ENCODE measurements at regions not wholly inside any gene's neighbourhood (a gene's known extent, or its start where the extent isn't known, plus 50 kb on each side); places are given as distances from the start of the nearest gene placed in this dataset.
A peak's percentile ranks its signal among the peaks of the same experiment; 100 is the strongest.
"Not testable (repeated sequence)": the region's sequence is repeated elsewhere in the genome, so short reads cannot be mapped to it uniquely, and the experiment has no call there.

DNA sequence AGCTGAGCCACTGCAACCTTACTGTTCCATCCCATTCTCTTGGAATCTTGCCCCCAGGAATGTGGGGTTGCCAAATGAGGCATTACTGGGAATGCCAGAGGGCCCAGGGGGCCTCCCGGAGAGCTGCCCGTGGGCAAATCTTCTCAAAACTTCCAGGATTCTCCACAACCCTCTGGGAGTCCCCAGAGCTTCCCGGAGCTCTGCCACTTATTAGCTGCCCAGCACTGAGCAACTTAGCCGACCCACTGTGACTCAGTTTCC lies 306.0 kb downstream of the FOXL1 start:
- peak; percentile 48 for DNase-seq (ENCODE audit: low read depth)

DNA sequence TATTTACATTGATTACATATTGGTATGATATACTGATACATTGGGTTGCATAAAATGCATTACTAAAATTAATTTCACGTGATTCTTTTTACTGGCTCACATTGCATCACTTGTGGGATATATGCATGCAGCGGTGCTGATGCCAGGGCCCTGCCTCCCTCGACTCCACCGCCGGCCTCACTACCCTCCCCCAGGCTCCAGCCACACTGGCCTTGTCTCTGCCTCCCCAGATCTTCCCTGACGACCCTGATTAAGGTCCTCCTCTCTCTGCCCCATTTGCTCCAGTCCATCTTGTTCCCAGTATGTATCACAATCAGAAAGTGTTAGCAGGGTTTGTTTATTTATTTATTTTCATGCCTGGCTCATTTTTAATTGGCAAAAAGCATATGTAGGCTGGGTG lies 306.8 kb downstream of the FOXL1 start:
- DNase-seq (ENCODE audit: low read depth), result no peak

DNA sequence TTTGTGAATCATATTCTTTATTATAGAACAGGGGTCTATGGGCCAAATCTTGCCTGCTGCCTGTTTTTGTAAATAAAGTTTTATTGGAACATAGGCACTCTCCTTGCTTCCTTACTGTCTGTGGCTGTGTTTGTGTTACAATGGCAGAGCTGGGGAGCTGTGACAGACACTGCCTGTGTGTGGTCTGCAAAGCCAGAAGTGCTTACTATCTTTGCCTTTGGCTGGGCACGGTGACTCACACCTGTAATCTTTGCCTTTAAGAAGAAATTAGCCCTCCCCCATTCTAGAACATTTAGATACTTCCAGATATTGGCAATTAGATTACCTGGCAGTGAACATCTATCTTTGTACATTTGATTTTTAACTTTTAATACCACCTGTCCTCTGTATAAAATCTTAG lies 308.3 kb downstream of the FOXL1 start:
- DNase-seq (ENCODE audit: low read depth), result peak; percentile 66

DNA sequence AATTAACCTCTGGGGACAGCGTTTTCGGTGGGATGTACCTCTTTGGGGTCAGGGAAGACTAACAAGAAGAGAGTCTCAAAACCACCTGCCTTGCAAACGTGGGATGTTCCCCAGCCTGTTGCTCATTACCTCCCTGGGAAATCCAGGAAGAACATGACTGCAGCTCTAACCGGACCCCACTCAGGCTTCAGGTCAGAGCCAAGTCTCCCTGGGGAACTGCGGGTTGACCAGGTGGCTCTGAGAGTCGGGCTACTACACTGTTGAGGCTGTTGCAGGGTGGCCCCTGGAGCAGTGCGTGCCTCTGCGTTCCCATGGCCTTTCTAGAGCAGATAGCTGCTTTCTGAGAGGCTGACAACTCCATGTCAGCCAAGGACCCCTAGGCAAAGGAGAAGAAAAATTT lies 309.1 kb downstream of the FOXL1 start:
- no peak for DNase-seq (ENCODE audit: low read depth)

DNA sequence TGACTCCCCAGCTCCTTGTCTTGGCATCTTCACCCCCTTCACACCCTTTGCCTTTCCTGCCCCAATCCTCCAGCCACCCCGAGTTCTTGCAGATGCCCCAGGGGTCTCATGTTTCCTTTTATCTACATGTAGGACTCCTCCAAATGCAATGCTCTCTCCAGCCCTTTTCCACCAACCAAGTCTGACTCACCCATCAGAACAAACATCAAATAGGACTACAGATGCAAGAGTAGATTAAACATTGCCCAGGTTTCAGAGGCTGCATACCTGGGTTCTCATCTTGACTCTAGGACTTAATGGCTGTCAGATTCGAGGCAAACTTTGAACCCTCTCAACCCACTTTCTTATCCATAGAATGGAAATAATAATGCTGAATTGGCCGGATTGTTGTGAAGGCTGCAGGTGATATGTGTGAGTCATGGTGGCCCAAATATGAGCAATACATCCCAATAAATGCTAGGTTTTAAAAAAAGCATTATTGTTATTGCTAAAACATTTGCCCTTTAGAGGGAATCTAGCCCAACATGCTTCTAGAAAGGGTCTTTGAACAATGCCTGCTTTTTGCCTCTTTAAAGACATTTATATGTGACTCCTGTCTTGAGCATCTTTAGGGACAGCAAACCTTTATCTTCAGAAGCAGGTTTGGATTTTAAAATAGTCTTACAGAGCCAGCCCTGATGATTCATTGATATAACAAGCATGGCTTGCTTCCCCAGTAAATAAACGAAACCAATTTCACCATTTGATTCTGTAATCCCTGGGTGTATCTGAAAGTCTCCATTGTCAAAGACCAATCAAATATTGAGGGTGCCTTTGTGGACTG lies 310.1 kb downstream of the FOXL1 start:
- DNase-seq (ENCODE audit: low read depth), result no peak

DNA sequence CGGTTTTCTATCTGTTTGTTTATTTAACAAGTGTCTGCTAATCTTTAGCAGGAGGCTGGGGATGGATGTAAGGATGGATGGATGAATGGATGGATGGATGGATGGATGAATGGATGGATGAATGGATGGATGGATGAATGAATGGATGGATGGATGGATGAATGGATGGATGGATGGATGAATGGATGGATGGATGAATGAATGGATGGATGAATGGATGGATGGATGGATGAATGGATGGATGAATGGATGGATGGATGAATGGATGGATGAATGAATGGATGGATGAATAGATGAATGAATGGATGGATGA lies 310.7 kb downstream of the FOXL1 start:
- not testable (repeated sequence) for DNase-seq (ENCODE audit: low read depth)

DNA sequence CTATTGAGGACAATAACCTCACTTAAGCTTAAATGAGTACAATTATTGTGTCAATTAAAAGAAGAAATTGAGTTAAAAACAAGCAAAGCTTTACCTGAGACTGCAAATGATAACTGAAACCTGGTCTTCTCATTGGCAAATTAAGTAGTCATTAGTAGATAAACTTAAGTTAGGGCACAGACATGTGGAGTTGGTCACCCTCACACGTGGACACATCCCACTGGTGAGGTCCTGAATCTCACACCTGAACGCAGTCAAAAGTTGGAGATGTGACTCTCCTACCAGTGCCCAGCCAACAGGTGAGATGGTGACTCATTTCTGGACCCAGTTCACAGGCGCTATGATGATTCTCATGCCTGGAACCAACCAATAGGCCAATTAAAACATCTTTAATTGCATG lies 311.6 kb downstream of the FOXL1 start:
- DNase-seq (ENCODE audit: low read depth), result no peak

DNA sequence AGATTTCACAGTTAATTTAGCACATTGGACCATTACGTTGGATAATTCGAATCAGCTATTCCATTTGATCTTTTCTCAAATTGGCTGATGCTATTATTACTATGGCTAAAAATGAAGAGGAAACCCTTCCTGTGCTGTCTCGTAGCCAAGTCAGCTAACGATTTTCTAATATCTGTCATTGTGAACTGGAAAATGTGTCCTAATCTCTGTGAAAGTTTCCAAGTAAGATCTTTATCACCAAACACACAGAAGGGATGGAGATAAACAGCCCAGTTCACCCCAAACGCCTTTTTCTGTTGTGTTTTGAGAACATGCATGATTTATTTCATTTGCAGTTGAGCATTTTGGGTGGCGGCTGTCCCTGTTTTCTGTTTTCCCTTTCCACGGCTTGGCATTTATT lies 312.8 kb downstream of the FOXL1 start:
- DNase-seq (ENCODE audit: low read depth), result no peak

DNA sequence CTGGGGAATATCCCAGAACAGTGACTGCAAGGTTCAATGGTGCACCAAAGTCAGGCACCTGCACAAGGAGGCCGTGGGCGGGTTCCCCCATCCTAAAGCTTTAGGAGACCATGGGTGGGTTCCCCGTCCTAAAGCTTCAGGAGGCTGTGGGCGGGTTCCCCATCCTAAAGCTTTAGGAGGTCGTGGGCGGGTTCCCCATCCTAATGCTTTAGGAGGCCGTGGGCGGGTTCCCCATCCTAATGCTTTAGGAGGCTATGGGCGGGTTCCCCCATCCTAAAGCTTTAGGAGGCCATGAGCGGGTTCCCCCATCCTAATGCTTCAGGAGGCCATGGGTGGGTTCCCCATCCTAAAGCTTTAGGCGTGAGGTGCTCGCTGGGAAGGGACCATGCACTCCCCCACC lies 313.3 kb downstream of the FOXL1 start:
- no peak for DNase-seq (ENCODE audit: low read depth)

DNA sequence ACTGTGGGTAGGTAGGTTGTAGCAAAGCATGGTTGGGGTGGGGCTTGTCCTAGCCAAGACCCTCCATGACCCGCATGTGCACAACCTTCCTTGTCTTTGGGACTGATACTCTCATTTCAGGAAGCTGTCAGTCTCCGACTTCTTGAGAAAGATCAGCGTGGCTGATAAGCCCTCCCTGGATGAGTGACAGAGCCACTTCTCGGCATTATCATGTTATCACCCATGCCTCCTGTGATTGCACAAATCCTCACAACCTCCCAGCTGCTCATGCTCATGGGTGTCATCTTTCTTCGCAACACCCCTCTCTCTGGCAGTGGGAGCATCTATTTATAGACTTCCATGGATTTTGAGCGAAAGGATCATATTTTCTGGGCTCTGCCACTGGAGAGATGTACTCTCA lies 314.2 kb downstream of the FOXL1 start:
- DNase-seq (ENCODE audit: low read depth), result no peak

DNA sequence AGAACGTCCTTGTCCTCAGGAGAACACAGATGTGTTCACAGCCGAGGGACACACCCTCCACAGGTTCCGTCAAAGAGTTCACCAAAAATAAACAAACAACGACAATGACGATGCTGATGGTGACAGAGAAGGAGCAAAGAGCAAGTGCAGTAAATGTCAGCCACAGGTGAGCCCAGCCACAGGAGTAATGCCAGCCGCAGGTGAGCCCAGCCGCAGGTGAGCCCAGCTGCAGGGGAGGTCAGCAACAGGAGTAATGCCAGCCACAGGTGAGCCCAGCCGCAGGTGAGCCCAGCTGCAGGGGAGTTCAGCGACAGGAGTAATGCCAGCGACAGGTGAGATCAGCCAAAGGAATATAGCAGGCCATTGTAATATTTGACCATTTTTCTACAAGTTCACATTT lies 315.2 kb downstream of the FOXL1 start:
- no peak for DNase-seq (ENCODE audit: low read depth)

DNA sequence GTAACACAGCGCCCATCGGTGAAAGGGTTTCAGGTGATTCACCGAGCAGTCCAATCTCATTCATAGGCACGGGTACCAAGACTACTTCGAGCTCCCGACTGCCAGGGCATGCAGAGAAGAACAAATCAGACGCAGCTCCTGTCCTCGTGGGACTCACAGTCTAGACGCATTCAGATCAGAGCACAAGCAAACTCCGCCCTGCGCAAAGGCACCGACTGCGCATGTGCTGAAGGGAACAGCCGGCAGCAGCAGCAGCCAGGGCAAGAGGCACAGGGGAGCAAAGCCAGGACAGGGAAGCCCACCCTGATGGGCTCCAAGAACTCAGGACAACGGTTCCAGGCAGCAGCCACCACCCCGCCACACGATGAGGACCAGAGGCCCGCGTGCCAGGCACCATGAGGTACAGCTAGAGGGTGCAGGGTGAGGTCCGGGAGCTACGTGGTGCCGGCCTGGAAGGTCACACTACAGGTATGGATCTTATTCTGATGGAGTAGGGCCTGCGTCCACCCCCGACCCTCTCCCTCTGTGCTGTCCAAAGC lies 315.7 kb downstream of the FOXL1 start:
- no peak for DNase-seq (ENCODE audit: low read depth)

DNA sequence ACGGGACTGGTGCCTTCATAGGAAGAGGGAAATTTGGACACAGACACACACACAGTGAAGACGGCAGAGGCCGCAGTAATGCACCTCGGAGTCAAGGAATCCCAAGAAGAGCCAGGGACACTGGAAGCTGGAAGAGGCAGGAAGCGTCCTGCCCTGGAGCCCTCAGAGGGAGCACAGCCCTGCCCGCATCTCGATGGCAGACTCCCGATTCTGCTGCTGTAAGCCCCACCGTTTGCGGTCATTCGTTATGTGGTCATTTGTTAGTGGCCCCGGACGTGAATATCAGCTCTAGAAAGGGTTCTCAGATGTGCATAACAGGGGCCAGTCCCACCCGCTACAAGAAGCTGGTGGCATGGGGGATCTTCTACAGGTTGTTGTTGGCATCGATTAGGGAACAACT lies 316.6 kb downstream of the FOXL1 start:
- DNase-seq (ENCODE audit: low read depth), result no peak

DNA sequence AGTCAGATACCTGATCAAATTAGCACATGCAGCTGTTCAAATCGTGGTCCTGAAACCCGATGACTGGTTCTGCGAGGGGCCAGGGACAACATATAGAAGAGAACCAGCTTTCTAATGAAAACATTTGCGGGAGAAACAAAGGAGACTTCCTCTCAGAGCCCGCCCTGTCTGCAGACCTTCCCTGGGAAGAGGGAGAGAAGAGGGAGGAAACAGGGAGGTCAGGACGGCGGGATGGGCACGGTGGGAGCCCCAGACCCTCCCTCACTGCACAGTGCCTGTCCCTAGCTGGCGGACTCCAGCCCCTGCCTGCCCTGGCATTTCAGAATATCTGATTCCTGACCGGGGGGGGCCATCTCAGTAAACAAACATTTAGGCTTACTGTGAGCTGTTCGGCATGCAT lies 317.3 kb downstream of the FOXL1 start:
- DNase-seq (ENCODE audit: low read depth), result no peak

DNA sequence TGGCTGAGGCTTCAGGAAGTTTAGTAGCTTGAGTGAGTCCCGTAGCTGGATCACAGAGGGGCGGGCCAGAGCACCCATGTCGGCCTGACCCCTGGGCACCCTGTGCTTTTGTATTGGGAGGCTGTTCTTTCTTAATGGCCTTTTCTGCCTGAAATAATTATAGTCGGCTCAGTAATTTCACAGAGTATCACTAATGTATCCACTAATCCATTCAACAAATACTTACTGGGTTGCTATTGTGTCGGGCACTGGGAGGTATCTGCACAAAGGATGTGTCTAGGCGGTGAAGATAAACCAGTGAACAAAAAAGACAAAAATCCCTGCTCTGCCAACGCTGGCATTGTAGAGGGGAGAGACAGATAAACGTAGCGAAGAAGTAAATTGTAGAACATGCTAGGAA lies 318.6 kb downstream of the FOXL1 start:
- DNase-seq (ENCODE audit: low read depth), result no peak

DNA sequence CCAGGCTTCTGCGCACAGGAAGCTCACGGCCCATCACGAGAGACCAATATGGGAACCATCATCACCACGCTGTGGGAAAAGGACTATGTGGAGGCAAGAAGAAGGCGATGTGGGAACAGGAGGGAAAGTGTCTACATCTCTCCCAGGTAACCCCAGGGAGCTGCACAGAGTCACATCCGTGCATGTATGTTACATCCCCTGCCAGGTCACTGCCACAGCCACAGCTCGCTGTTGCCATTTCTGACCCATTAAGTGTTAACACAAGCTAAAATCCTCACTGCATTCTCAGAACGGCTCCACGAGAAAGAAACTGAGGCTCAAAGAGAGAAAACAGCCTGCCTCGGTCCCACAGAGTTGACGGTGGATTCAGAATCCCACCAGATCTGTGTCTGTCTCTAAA lies 319.1 kb downstream of the FOXL1 start:
- no peak for DNase-seq (ENCODE audit: low read depth)

DNA sequence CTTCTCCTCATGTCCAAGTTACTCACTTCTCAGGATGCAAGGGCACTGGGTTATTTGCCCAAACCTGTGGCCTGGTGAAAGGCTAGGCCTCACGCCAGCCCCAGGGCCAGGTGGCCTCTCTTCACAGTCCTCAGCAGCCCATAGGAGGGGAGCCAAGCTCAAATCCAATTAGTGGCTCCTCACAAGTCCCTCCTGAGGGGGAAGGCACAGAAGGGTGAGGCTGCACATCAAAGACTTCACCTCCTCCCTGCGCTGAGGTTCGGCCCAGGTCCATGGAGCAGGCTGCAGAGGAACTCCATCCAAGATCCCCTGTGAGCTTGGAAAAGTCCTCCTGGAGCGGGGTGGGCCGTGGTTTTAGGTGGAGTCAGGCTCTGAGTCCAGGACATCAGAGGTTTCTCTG lies 320.0 kb downstream of the FOXL1 start:
- no peak for DNase-seq (ENCODE audit: low read depth)

DNA sequence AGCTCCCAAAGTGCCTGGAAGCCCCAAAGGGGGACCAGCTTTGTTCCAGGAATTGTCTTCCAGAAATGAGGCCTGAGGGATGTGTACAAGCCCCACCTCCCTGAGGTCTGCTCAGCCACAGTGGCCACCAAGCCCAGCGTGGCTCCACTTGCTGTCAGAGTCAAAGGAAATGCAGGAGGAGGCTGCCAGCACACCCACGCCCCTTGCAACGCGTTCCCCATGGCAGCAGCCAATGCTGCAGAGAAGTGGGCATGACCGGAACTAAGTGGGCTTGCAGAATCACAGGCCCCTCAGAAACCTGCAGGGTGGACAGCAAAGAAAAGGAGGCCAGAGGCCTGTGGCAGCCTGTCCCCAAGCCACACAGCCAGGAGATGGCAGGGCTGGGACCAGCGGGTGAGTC lies 320.8 kb downstream of the FOXL1 start:
- DNase-seq (ENCODE audit: low read depth), result peak; percentile 30

DNA sequence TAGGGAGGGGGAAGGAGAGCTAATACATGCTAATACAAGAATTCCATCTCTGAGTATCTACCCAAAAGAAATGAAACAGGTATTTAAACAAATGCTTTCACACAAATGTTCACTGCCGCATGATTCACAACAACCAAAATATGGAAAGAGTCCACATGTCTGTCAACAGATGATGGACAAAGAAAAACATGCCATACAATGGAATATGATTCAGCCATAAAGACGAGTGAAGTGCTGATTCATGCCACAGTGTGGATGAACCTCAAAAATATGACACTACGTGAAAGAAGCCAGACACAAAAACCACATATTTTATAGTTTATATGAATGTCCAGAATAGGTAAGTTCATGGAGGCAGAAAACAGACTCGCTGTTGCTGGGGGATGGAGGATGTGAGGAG lies 321.4 kb downstream of the FOXL1 start:
- DNase-seq (ENCODE audit: low read depth), result peak; percentile 52

DNA sequence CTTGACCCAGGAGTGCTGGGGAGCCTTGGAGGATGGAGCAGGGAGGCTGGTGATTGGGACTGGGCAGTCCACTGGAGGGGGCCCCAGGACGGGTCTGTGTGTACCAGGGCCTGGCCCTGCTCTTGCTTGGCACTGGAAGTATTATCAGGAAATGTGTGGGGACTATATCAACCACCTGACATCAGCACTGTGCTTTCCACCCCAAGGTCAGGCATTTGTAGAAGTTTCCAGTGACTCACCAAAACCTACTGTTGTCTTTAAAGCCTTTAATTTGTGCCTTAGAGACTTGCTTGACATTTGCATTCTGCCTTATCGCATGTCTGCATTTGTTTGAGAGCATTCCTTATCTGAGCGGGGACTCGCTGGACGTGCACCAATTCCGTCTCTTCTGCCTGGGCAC lies 323.1 kb downstream of the FOXL1 start:
- peak; percentile 67 for DNase-seq (ENCODE audit: low read depth)

DNA sequence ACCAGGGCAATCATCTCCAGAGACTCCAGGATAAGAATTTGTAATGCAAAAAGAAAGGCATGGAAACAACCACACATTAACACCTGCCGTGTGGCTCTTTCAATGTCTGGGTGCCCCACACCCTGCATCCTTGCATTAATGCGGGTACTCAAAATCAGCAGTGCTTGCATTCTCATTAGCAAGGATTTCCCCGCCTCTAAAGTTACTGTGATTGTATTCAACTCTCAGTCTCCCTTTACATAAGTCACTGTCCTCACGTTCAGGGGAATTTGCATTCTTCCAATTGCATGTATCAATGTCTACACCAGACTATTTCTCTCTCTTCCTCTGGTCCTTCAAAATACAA lies 324.3 kb downstream of the FOXL1 start:
- no peak for DNase-seq (ENCODE audit: low read depth)

DNA sequence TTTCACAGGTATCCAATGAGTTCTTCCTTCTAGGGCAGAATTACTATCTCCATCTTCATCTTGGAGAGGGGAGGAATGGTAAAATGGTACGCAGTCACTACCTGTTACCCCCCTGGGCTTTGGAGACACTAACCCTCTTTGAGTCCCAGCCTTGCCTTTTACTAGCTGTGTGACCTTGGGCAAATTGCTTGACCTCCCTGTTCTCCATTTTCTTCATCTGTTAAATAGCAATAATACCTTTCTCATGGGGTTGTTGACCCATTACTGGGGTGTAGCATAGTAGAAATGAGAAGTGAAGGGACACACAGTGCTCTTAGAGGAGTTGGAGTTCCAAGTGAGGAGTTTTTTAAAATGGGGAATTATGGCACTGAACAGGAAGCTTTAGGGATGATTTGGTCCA lies 324.7 kb downstream of the FOXL1 start:
- no peak for DNase-seq (ENCODE audit: low read depth)

DNA sequence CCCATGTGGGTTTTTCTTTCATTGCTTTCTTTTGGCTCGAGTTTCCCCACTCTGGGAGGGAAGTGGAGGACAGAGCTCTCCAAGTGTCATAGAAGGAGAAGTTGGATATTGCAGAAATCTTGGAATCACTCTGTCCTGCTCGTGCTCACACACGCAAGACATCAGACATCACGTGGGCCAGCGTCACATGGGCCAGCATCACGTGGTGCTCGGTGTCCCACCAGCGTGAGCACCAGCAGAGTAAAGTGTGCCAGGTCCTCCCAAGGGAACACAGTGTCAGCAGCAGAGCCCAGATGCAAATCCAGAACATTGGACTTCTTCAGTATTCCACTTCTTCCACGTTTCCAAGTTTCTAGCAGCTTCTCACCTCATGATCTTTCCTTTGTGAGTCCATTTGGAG lies 327.0 kb downstream of the FOXL1 start:
- DNase-seq (ENCODE audit: low read depth), result no peak

DNA sequence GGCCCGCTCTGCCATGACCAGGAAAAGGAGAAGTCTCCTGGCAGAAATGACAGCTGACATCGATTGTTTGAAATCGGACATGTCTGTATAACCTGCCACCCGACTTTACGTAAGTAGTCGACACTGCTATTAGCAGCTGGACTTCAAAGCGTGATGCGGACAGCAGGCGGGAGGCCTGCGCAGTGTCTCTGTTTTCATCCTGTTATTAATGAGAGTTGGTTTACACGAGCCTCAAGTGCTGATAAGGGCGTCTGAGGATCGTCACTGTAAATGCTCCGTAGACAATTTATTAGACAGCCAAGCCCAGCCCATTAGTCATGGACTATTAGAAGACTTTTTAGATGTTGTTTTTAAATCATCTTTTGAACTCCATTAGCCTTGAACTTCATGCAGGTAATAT lies 328.3 kb downstream of the FOXL1 start:
- no peak for DNase-seq (ENCODE audit: low read depth)
